ENCODE measurements at regions not wholly inside any gene's neighbourhood (a gene's known extent, or its start where the extent isn't known, plus 50 kb on each side); places are given as distances from the start of the nearest gene placed in this dataset.

DNA sequence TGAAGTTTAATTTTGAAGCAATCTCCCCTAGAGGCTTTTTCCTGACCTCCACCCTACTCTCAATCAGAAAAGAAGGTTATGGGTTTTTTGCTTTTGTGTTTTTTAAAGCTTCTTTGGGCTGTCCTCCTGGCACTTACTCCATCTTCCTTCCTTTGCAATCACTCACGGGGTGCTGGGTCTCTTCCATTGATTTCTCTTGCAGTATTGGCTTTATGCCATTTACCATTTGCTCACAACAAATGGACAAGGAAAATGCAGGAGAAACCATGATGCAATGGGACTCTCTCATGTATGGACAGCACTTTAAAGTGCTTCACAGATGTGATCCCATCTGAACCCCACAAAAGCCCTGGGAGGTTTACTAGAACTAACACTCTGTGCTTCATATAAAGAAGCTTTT lies 57.5 kb downstream of the SST start:
- no peaks in the 10 kb centered on the region for H3F3A ChIP-seq (ENCODE audit: insufficient read depth, low read length, poor library complexity, severe bottlenecking)
- TF ChIP-seq EZH2 (IDR thresholded peaks at IDR 0.05; ENCODE audit: borderline replicate concordance, insufficient read depth, low read length, poor library complexity, severe bottlenecking) (no peak), TAF1 (IDR thresholded peaks at IDR 0.05; ENCODE audit: low read depth) (no peak), POLR2AphosphoS5 (IDR thresholded peaks at IDR 0.05) (no peak), SMC3 (conservative IDR thresholded peaks at IDR 0.05; ENCODE audit: poor library complexity) (no peak), MXI1 (conservative IDR thresholded peaks at IDR 0.05; ENCODE audit: poor library complexity, severe bottlenecking) (no peak), EP300 (conservative IDR thresholded peaks at IDR 0.05; ENCODE audit: poor library complexity, severe bottlenecking) (no peak), RAD21 (conservative IDR thresholded peaks at IDR 0.05) (no peak), CTCF (IDR thresholded peaks at IDR 0.05; ENCODE audit: poor library complexity, severe bottlenecking) (no peak)
- TF ChIP-seq, protein P1, sequence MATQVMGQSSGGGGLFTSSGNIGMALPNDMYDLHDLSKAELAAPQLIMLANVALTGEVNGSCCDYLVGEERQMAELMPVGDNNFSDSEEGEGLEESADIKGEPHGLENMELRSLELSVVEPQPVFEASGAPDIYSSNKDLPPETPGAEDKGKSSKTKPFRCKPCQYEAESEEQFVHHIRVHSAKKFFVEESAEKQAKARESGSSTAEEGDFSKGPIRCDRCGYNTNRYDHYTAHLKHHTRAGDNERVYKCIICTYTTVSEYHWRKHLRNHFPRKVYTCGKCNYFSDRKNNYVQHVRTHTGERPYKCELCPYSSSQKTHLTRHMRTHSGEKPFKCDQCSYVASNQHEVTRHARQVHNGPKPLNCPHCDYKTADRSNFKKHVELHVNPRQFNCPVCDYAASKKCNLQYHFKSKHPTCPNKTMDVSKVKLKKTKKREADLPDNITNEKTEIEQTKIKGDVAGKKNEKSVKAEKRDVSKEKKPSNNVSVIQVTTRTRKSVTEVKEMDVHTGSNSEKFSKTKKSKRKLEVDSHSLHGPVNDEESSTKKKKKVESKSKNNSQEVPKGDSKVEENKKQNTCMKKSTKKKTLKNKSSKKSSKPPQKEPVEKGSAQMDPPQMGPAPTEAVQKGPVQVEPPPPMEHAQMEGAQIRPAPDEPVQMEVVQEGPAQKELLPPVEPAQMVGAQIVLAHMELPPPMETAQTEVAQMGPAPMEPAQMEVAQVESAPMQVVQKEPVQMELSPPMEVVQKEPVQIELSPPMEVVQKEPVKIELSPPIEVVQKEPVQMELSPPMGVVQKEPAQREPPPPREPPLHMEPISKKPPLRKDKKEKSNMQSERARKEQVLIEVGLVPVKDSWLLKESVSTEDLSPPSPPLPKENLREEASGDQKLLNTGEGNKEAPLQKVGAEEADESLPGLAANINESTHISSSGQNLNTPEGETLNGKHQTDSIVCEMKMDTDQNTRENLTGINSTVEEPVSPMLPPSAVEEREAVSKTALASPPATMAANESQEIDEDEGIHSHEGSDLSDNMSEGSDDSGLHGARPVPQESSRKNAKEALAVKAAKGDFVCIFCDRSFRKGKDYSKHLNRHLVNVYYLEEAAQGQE (IDR thresholded peaks at IDR 0.05; ENCODE audit: borderline replicate concordance): no peak
- H3K4me2 ChIP-seq (ENCODE audit: low read length): no peak overlapping the region
- H3K36me3 ChIP-seq (ENCODE audit: insufficient read depth, low read length): no peaks in the 10 kb centered on the region
- no peaks in the 10 kb centered on the region for H3K27me3 ChIP-seq (ENCODE audit: insufficient read depth, low read depth, low read length)
- H3K9ac ChIP-seq (ENCODE audit: low read length): no peak overlapping the region
- H3K27ac ChIP-seq (ENCODE audit: low read length): no peak overlapping the region
- H2AFZ ChIP-seq (ENCODE audit: low read depth, low read length): no peak overlapping the region
- no peaks in the 10 kb centered on the region for H3K9me2 ChIP-seq (ENCODE audit: insufficient read depth, low read length)
- no peaks in the 10 kb centered on the region for H4K20me1 ChIP-seq (ENCODE audit: insufficient read depth)
- no peak overlapping the region for H3K4me3 ChIP-seq (ENCODE audit: low read length)
- no peaks in the 10 kb centered on the region for H3K9me3 ChIP-seq (ENCODE audit: low read length)
- no peaks in the 10 kb centered on the region for H3K79me2 ChIP-seq (replicated peaks; ENCODE audit: insufficient read depth, low read length)

- Histone ChIP-seq H3F3A (ENCODE audit: insufficient read depth, low read length, poor library complexity, severe bottlenecking) (no peaks in the 10 kb centered on the region), H3K9me3 (ENCODE audit: low read length) (no peaks in the 10 kb centered on the region), H3K27ac (ENCODE audit: low read length) (no peak overlapping the region), H3K79me2 (replicated peaks; ENCODE audit: insufficient read depth, low read length) (no peaks in the 10 kb centered on the region), H3K4me3 (ENCODE audit: low read length) (no peak overlapping the region), H3K9ac (ENCODE audit: low read length) (no peak overlapping the region), H3K27me3 (ENCODE audit: insufficient read depth, low read depth, low read length) (no peaks in the 10 kb centered on the region), H4K20me1 (ENCODE audit: insufficient read depth) (no peaks in the 10 kb centered on the region), H2AFZ (ENCODE audit: low read depth, low read length) (no peak overlapping the region), H3K4me2 (ENCODE audit: low read length) (no peak overlapping the region), H3K9me2 (ENCODE audit: insufficient read depth, low read length) (no peaks in the 10 kb centered on the region), H3K36me3 (ENCODE audit: insufficient read depth, low read length) (no peaks in the 10 kb centered on the region)
- TF ChIP-seq EZH2 (IDR thresholded peaks at IDR 0.05; ENCODE audit: borderline replicate concordance, insufficient read depth, low read length, poor library complexity, severe bottlenecking) (no peak), MXI1 (conservative IDR thresholded peaks at IDR 0.05; ENCODE audit: poor library complexity, severe bottlenecking) (no peak), EP300 (conservative IDR thresholded peaks at IDR 0.05; ENCODE audit: poor library complexity, severe bottlenecking) (no peak), POLR2AphosphoS5 (IDR thresholded peaks at IDR 0.05) (no peak), RAD21 (conservative IDR thresholded peaks at IDR 0.05) (no peak)
These were observed 59.1 kb downstream of the SST start for GRCh38 chr3:187610981-187611511.
